GM06990 (cell line): ENCODE measurements at regions not wholly inside any gene's neighbourhood (a gene's known extent, or its start where the extent isn't known, plus 50 kb on each side); places are given as distances from the start of the nearest gene placed in this dataset.

ENCODE experiments used
- DNase-seq: peaks from one replicate; pipeline ENCODE4 v3.0.0-alpha.2; 2011; ENCODE audit not compliant: insufficient read length; ENCODE audit errors: extremely low read depth
- H3K27me3 ChIP-seq: replicated peaks from 2 replicates; pipeline ENCODE4 v1.6.0; 2011; ENCODE audit warnings: low read length; ENCODE audit not compliant: control insufficient read depth, insufficient read depth
- H3K36me3 ChIP-seq: 2 replicates; pipeline ENCODE4 v1.5.1; 2011; ENCODE audit warnings: low read length; ENCODE audit not compliant: control insufficient read depth, insufficient read depth
- H3K4me3 ChIP-seq: replicated peaks from 2 replicates; pipeline ENCODE4 v1.5.1; 2011; ENCODE audit warnings: low read depth, mild to moderate bottlenecking, control low read depth, low read length
- TF ChIP-seq, protein P1 (sequence below): IDR thresholded peaks from 2 replicates; pipeline ENCODE4 v1.5.1; 2011; ENCODE audit warnings: low read length, control low read depth, mild to moderate bottlenecking, inconsistent platforms; ENCODE audit not compliant: insufficient read depth, poor library complexity, severe bottlenecking

DNA sequence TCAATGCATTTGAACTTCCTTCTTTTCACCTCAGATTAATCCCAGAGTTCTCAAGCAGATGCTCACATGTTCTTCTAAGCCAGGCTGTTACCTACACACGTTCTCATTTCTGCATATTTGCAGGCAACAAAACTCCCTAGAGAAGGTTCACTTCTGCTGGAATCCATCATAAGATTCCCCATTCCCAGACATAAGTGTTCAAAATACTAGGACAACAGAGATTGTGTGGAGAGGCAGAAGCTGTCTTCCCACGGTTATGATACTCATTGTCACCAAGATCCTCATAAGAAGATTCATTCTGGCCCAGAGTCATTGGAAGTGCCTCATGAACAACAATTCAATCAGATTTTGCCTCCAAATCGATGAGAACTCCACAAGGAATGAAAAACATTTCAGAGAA lies 931.6 kb upstream of the MIR17HG start:
- no peaks in the 10 kb centered on the region for H3K27me3 ChIP-seq
- TF ChIP-seq, protein P1, sequence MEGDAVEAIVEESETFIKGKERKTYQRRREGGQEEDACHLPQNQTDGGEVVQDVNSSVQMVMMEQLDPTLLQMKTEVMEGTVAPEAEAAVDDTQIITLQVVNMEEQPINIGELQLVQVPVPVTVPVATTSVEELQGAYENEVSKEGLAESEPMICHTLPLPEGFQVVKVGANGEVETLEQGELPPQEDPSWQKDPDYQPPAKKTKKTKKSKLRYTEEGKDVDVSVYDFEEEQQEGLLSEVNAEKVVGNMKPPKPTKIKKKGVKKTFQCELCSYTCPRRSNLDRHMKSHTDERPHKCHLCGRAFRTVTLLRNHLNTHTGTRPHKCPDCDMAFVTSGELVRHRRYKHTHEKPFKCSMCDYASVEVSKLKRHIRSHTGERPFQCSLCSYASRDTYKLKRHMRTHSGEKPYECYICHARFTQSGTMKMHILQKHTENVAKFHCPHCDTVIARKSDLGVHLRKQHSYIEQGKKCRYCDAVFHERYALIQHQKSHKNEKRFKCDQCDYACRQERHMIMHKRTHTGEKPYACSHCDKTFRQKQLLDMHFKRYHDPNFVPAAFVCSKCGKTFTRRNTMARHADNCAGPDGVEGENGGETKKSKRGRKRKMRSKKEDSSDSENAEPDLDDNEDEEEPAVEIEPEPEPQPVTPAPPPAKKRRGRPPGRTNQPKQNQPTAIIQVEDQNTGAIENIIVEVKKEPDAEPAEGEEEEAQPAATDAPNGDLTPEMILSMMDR, result no peak
- H3K36me3 ChIP-seq, result no peaks in the 10 kb centered on the region
- no peak overlapping the region for H3K4me3 ChIP-seq
- DNase-seq, result no peak

DNA sequence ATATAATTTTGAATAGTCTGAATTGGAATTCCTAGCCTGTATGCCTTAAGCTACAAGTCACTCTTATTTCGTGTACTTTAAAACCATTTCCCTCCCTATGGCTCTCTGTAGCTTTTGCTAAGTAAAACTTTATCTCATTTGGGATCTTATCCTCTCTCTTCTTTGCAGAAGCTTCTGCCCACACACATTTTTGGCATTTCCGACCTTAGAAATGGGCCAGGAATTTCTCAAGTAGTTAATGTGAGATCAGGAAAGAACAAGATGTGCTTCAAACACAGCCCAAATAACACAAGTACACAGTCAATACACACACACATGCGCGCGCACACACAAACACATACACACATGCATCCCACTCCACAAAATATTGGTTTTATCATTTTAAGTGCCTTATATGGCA lies 931.0 kb upstream of the MIR17HG start:
- DNase-seq, result no peak
- TF ChIP-seq, protein P1, result no peak
- Histone ChIP-seq H3K4me3 (no peak overlapping the region), H3K27me3 (no peaks in the 10 kb centered on the region), H3K36me3 (no peaks in the 10 kb centered on the region)

DNA sequence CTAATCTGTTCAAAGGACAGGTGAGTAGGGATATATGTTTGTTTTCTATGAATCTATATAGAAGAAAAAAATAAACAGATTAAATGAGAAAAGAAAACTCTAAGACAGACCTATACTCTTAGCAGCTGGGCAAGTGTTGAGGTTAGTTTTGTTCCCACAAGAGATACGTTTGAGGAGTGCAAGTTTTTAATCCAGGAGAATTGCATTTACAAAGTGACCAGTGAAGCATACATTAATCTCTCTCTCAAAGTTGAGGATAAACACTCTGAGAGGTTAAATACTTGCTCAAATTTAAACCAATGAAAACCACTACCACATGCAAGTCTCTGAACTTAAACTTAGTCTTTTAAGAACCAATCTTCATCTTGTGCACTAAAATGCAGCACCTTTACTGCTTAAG lies 930.5 kb upstream of the MIR17HG start:
- TF ChIP-seq, protein P1, result no peak
- Histone ChIP-seq H3K4me3 (no peak overlapping the region), H3K27me3 (no peaks in the 10 kb centered on the region), H3K36me3 (no peaks in the 10 kb centered on the region)
- no peak for DNase-seq

DNA sequence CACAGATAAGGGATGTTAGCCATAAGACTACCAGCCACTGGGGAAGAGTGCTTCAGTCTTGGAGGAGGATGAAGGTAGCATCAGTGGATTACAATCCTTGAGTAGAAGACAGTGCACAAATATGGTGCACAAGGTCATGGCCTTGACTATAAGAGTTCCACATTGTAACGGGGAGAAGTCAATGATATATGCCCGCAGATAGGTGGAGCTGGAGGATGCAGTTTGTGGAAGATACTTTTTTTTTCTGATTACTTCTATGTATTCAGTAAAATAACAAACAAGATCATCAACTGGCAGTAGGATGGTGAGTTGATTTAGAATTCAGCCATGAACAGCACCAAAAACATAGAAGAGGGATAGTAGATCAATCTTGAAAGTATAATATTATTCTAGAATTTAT lies 926.8 kb upstream of the MIR17HG start:
- no peaks in the 10 kb centered on the region for H3K27me3 ChIP-seq
- H3K4me3 ChIP-seq, result no peak overlapping the region
- no peaks in the 10 kb centered on the region for H3K36me3 ChIP-seq
- TF ChIP-seq, protein P1, result no peak
- no peak for DNase-seq

DNA sequence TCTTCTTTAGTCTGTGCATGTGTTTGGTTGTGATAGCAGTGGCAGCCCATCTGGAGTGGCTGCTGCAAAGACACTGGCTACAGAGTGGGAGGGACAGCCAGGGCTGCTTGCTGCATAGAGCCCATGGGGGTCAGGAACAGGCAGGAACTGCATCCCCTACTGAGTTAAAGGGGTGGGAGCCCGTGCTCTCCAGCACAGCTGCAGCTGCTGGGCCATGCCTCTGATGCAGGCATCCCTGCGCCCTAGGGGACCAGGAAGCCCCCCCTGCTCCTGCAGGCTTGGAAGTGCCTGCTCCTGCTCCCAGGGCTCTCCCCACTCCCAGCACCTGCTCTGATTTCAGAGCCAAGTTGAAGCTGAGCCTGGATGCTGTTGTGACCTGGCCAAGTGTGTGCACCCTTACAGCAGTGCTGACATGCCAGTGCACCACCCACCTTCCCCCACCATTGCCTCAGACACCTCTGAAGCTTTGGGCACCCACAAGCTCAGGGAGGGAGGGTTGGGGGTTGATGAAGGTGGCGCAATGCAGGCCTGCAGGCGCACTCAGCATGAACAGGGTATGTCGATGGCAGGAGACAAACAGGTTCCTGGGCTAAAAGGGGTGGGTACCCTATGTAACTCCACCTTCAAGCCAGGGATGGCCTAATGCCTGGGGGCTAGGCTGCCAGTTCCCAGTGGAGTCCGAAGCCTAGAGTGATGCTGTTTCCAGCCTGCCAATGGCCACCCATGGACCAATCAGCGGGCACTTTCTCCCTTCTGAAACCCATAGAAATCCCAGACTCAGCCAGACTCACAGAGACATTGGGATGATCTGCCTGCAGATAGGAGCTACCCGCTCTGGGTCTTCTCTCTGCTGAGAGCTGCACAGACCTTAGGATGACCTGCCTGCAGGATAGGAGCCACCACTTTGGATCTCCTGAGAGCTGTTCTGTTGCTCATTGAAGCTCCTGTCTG lies 919.9 kb upstream of the MIR17HG start:
- no peak for DNase-seq
- TF ChIP-seq, protein P1, result no peak
- Histone ChIP-seq H3K4me3 (no peak overlapping the region), H3K36me3 (no peaks in the 10 kb centered on the region), H3K27me3 (no peaks in the 10 kb centered on the region)
